Large intestine (tissue), 3 donors: ENCODE measurements at regions not wholly inside any gene's neighbourhood (a gene's known extent, or its start where the extent isn't known, plus 50 kb on each side); places are given as distances from the start of the nearest gene placed in this dataset.

ENCODE experiments used
- DNase-seq, 2 donors: peaks; one replicate each; pipeline versions ENCODE4 v3.0.0 to v3.0.0-alpha.2; 2013
- H3K27ac ChIP-seq: one replicate; pipeline ENCODE4 v1.5.1; 2013; ENCODE audit warnings: low read length
- H3K27me3 ChIP-seq: 2 replicates; pipeline ENCODE4 v1.6.1; 2013; ENCODE audit warnings: low read length; ENCODE audit not compliant: control insufficient read depth, insufficient read depth
- H3K36me3 ChIP-seq: 2 replicates; pipeline ENCODE4 v1.6.1; 2013; ENCODE audit warnings: low read length; ENCODE audit not compliant: control insufficient read depth, insufficient read depth
- H3K4me1 ChIP-seq: one replicate; pipeline ENCODE4 v1.6.1; 2013; ENCODE audit warnings: low read length; ENCODE audit not compliant: control insufficient read depth, insufficient read depth
- H3K4me3 ChIP-seq: one replicate; pipeline ENCODE4 v1.5.1; 2013; ENCODE audit warnings: low read length
- H3K9me3 ChIP-seq: one replicate; pipeline ENCODE4 v1.6.1; 2013; ENCODE audit warnings: mild to moderate bottlenecking, low read depth, low read length, moderate library complexity; ENCODE audit not compliant: control insufficient read depth
- WGBS: methylation state at CpG from one replicate; pipeline ENCODE4 v1.1.5; 2013; ENCODE audit warnings: low lambda C conversion rate; ENCODE audit not compliant: insufficient coverage; 5-methylcytosine and 5-hydroxymethylcytosine counted together

DNA sequence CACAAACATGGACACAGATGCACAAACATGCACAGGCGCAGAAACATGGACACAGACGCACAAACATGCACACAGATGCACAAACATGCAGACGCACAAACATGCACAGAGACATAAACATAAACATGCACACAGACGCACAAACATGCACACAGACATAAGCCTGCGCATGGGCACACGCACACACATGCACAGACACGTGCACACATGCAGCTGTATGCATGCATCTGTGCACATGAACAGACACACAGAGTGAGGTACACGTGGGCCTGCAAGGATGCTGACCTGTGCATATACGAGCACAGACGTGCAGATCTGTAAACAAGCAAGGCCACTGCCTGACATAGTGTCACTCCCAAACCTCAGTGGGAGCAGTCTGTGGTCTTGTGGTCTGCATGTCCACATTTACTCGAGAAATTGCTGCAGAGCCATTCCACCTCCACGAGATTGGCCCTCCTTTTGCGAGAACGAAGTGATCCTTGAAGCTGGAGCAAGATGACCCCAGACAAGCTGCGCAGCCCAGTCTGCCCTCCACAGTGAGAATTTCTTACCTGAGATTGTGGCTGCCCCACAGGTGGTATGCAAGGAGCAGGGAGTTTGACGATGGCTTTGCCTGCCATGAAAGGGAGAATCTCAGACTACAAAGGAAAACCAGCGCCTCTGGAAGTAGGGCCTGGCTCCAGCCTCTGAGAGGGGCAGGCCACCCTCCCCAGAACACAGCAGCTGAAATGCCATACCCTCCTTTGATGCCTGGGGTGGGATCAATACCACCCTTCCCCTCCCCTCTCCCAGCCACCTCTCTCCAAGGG lies 299.9 kb downstream of the BRD1 start:
- 50% methylated on average over 2 of the region's 17 CpGs for WGBS
- Histone ChIP-seq H3K27ac (no peak overlapping the region), H3K27me3 (no peaks in the 10 kb centered on the region), H3K36me3 (no peaks in the 10 kb centered on the region), H3K4me1 (no peaks in the 10 kb centered on the region), H3K4me3 (no peak overlapping the region), H3K9me3 (no peaks in the 10 kb centered on the region)
- DNase-seq = no peak

DNA sequence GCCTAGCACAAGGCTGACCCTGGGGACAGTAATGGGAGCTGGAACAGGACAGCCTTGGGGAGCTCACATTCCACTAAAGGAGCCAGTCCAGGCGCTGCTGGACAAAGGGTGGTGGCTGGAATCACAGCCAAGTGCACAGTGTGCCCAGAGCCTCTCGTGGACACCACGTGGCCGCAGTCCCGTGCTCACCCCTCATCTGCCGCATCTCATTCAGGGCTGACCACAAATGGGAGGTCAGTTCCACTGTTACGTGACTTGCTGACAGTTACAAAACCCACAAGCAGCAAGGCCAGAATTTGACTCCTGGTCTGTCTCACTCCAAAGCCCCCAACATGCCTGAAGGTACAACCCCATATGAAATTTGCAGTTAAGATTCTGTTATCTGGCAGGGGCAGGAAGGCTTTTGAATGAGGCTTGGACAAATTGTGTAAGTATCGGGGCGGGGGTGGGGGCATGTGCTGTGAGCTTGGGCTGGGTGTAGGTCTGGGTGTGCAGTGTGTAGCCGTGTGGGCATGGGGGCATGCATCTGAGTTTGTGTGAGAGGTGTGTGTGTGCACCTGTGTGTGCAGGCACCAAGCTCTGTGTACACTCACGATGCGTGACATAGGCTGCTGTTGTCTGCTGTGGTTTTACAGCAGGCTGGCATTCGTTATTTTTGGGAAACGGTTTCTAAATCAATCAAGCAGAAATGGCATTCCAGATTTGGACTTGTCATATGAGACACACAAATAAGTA lies 301.7 kb downstream of the BRD1 start:
- no peak overlapping the region for H3K27ac ChIP-seq
- H3K36me3 ChIP-seq = no peaks in the 10 kb centered on the region
- H3K4me3 ChIP-seq = no peak overlapping the region
- WGBS = 80% methylated on average over 1 of the region's 14 CpGs
- no peaks in the 10 kb centered on the region for H3K27me3 ChIP-seq
- H3K9me3 ChIP-seq = no peaks in the 10 kb centered on the region
- no peak for DNase-seq
- H3K4me1 ChIP-seq = no peaks in the 10 kb centered on the region

- H3K27me3 ChIP-seq = no peaks in the 10 kb centered on the region
- no peaks in the 10 kb centered on the region for H3K36me3 ChIP-seq
- no peaks in the 10 kb centered on the region for H3K9me3 ChIP-seq
- H3K4me1 ChIP-seq = no peaks in the 10 kb centered on the region
- no peak for DNase-seq
- whole genome bisulfite sequencing = no CpG with 5 or more reads among the region's 9 CpGs
- no peak overlapping the region for H3K27ac ChIP-seq
- no peak overlapping the region for H3K4me3 ChIP-seq
These were observed 302.3 kb downstream of the BRD1 start for GRCh38 chr22:49525360-49525759.

DNA sequence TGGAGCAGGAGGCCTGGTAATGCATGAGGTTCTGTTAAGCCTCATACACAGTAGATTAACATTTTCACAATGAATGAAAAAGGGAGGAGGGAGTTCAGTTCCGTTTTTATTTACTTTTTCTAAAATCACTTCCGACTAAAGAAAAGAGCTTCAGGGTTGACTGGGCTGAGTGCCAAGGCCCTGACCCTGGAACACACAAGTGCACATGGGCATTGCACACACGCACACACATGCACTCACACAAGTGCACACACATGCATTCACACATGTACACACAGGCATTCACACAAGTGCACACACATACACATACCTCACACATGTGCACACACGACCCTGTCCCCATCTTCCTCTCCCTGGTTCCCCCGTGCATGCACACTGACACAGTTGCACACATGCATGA lies 303.3 kb downstream of the BRD1 start:
- Histone ChIP-seq H3K9me3 (no peaks in the 10 kb centered on the region), H3K27me3 (no peaks in the 10 kb centered on the region), H3K4me3 (no peak overlapping the region), H3K4me1 (no peaks in the 10 kb centered on the region), H3K36me3 (no peaks in the 10 kb centered on the region), H3K27ac (no peak overlapping the region)
- WGBS = 37% methylated on average over 2 of the region's 5 CpGs
- DNase-seq = no peak

- WGBS = no CpG with 5 or more reads among the region's 15 CpGs
These were observed 304.2 kb downstream of the BRD1 start for GRCh38 chr22:49523374-49524008.

GRCh38 chr22:49522582-49523373 lies 304.9 kb downstream of the BRD1 start:
- no peak overlapping the region for H3K27ac ChIP-seq
- H3K9me3 ChIP-seq = no peaks in the 10 kb centered on the region
- H3K36me3 ChIP-seq = no peaks in the 10 kb centered on the region
- H3K4me3 ChIP-seq = no peak overlapping the region
- DNase-seq = no peak
- no CpG with 5 or more reads among the region's 10 CpGs for WGBS
- H3K27me3 ChIP-seq = peaks cover 5% of the 10 kb centered on the region
- H3K4me1 ChIP-seq = no peaks in the 10 kb centered on the region

More at GRCh38 chr22:49523374-49524008, 304.2 kb downstream of the BRD1 start:
- Histone ChIP-seq H3K36me3 (no peaks in the 10 kb centered on the region), H3K27ac (no peak overlapping the region), H3K4me1 (no peaks in the 10 kb centered on the region), H3K9me3 (no peaks in the 10 kb centered on the region), H3K27me3 (peaks cover 2% of the 10 kb centered on the region), H3K4me3 (no peak overlapping the region)
- DNase-seq = no peak

DNA sequence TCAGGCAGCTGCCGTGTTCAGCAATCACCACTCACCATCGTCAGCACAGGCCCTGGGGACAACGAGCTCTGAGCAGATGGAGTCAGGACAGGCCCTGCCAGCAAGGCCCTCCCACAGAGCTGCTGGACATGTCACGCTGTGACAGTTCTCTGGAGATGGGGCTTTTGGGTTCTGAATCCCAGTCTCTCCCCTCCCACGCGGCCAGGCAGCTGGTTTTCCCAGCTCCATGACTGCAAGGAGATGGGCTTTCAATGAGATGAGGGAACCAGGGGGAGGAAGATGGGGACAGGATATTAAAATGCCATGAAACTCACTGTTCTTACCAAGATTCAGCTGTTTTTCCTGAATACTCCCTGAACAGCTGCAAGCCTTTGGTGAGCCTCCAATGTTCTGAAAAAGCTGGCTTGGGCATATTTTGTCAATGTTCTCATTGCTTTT lies 305.9 kb downstream of the BRD1 start:
- no peaks in the 10 kb centered on the region for H3K9me3 ChIP-seq
- peaks cover 5% of the 10 kb centered on the region for H3K27me3 ChIP-seq
- no peak overlapping the region for H3K4me3 ChIP-seq
- no peaks in the 10 kb centered on the region for H3K36me3 ChIP-seq
- no peak overlapping the region for H3K27ac ChIP-seq
- no CpG with 5 or more reads among the region's 6 CpGs for WGBS
- H3K4me1 ChIP-seq = no peaks in the 10 kb centered on the region
- DNase-seq = no peak

- no peaks in the 10 kb centered on the region for H3K9me3 ChIP-seq
- no peaks in the 10 kb centered on the region for H3K36me3 ChIP-seq
- no peaks in the 10 kb centered on the region for H3K4me1 ChIP-seq
- H3K27ac ChIP-seq = no peak overlapping the region
- H3K27me3 ChIP-seq = peaks cover 5% of the 10 kb centered on the region
- H3K4me3 ChIP-seq = no peak overlapping the region
- no peak for DNase-seq
- WGBS = 92% methylated on average over 2 of the region's 18 CpGs
These were observed 308.4 kb downstream of the BRD1 start for GRCh38 chr22:49519117-49519737.

DNA sequence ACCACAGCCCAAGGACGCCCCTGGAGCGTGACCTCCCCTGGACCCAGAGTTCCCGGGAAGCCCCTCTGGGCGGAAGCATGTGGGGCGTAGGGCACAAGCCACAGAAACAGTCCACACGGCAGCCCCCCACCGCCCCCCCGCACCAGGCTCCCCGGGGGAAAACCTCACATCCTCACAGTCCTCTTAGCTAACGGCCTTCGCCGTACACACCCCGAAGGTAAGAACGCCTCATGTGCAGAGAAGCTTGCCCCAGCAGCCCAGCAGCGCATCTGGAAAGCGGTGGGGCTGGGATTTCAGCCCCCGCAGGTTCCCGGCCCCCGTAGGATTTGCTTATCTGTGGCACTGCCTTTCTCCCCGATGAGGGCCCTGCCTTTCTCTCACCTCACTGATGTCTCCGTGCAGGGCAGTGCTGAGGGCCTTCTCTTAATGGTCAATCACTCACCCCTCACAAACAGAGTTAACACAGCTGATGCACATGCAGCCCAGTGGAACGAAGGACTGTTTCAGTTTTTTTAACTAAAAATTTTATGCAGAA lies 309.2 kb downstream of the BRD1 start:
- no peak overlapping the region for H3K4me3 ChIP-seq
- H3K9me3 ChIP-seq = no peaks in the 10 kb centered on the region
- H3K36me3 ChIP-seq = no peaks in the 10 kb centered on the region
- no peak for DNase-seq
- H3K27me3 ChIP-seq = peaks cover 5% of the 10 kb centered on the region
- H3K27ac ChIP-seq = no peak overlapping the region
- H3K4me1 ChIP-seq = no peaks in the 10 kb centered on the region
- WGBS = no CpG with 5 or more reads among the region's 22 CpGs
